ENCODE measurements at regions not wholly inside any gene's neighbourhood (a gene's known extent, or its start where the extent isn't known, plus 50 kb on each side); places are given as distances from the start of the nearest gene placed in this dataset.

DNA sequence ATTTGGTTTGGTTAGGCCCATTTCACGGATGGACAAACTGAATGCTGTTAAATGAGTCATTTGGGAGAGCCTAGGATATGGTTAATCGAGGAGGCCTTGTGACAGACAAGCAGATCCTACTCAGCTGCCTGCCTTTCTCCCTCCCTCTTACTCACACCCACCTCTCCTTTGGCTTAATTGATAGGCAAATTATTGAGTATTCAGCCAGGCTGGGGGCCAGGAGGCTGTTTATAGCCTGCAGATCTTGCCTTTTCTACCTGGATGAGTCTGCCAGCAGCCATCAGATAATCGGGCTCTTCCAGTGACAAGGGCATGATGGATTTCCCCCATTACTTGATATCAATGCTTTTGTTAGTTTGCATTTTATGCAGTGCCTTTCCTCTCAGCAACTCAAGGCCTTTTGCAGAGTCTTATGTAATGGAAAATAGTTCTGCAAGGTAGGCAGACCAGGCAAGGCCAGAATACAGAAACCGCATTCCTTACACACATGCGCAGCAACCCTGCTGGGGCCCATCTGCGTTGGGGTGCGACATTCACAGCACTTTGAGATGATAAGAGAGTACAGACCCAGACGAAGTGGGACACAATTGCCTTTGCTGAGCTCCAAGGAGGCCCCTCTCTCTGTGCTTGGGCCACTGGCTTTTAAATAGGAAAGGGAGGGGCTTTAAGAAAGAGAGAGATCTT is 96.2 kb upstream of the ATP6AP2 start:
- no peak for DNase-seq

DNA sequence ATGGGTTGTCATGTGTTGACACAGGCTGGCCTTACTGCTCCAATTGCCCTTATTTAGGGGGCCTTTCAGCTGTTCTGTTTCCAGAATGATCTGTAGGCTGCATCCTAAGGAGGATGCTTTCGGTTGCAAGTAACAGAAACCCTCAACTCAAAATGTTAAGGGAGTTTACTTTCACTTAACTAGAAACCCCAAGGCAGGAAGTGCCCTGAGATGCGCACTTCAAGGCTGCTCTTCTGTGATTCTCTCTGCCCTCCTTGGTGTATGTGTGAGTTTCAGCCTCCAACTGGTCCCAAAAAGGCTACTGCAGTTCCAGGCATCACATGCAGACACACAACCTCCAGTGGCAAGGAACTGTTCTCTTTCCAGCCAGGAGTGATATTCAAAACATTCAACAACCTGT is 97.3 kb upstream of the ATP6AP2 start:
- no peak for DNase-seq

DNA sequence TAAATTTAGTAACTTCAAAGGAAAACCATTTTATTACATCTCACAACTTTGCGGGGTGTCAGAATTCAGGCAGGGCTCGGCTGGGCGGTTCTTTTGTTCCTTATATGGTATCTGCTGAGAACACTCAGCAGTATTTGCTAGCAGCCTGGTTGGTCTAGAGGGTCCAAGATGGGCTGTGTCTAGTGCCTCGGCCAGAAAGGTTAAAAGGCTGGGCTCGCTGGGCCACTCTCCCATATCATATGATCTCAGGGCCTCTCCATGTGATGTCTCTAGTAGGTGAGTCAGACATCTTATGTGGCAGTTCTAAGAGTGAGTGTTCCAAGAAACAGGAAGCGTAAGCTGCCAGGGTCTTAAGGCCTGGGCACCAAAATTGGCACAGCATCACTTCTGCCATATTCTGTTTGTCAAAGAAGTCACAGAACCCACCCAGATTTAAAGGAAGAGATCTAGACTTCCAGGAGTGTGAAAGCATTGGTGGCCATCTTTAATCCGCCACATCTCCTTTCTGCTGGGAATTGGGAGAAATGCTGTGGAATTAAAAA is 100.9 kb upstream of the ATP6AP2 start:
- DNase-seq: no peak

DNA sequence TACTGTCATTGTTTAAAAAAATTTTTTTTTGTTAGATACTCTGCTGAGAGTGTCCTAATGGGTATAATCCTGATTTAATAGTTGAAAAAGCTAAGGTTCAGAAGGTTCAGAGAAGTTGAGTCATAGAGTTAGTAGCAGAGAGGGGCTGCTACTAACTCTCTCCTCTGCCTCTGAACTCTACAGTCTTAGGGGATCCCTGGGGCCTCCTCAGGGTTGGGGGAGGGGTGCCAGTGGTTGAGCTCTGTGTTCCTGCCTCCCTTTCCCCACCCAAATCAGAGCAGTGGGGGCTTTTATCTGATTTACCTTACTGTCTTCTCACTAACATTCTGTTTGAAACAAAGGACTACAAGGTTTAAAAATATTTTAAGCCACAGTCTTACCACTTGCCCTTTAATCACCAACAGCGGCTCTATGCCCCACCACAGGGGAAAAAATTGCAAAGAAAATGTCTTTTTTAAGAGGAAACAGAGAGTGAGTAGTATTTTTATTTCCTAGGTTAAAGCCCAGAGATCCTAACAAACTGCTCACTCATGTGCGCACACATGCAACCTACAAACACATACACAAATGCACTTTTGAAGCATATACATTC is 102.2 kb upstream of the ATP6AP2 start:
- no peak for DNase-seq

DNA sequence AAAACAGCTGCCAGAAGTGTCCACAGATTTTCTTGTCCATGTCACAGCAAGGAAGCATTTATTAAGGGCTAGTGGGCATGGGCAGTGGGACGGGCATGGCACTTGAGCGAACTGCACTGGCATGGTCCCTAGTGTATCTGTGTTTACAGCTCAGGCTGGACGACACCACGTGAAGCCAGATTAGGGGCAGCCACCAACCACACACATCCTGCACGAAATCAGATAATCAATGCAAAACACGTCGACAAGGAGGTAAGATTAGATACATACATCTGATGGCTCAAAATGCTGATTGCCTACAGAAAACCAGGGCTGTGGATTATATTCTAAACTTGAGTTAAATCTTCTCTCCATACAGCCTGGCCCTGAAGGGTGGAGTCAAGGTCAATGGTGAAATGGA is 103.8 kb upstream of the ATP6AP2 start:
- no peak for DNase-seq

DNA sequence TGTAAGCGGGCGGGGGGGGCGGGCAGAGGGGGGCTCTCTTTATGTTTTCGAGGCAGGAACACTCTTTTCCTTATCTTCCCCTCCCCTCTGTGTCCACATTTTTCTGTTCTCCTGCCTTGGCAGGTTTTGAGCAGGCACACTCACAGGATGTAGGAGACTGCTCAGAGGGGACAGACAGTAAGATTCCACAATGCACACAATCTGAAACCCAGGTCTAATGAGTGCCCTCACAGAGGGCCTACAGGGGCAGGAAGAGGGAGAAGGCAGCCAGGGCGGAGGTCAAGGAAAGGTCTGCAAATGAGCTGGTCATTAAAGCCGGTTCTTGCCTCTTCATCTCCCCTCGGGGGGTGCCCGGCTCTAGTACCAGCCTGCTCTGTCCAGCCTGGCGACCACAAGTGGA is 106.1 kb upstream of the ATP6AP2 start:
- no peak for DNase-seq

DNA sequence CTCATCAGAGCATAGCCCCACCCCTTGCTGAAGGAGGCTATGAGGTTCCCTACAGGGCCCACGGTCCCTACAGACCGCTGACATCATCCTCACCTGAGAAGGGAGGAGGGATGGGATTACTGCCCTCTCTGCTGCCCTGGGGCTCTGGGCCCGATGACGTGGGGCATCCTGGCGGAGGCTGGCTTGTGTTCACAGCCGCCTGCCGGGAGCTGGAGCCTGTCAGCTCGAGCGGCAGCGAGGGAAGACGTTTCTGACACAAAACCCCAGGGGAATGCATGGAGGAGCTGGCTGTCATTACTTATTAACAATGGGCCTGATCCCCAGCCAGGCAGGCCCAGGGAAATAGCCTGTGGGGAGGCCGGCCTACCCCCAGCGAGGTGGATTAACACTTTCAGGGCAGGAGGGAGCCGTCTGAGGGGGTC is 106.6 kb upstream of the ATP6AP2 start:
- DNase-seq: no peak

DNA sequence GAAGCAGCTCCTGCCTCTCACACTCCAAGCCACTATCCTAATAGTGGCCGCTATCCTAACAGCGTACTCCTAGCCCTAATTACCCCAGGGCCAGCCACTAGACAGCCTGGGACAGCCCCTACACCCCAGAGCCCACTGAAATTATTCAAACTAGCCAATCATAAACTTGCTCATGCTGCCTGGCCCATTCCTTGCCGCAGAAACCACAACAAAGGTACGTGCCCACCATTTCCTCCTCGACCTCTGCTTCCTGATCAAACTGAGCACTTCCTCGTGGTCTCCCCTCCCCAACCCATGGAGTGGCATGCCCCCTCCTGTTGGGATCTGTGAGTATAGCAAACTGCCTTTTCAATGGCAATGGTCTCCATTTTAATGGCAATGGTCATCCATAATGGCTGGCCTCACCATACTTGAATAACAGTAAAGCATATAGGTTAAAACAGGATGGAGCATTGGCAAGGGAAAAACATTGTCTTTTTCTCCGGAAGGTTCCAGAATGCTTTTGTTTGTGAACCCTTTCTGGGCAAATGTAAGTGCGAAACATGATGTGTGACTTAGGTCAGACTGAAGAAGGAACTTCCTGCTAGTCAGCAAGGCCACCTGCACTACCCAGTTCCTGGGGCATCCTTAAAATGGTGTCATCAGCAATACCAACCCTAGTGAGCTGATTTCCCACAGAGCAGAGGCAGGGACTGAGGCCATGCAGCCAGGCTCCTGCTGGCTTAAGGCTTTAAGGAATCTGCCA is 107.1 kb upstream of the ATP6AP2 start:
- DNase-seq: no peak

DNA sequence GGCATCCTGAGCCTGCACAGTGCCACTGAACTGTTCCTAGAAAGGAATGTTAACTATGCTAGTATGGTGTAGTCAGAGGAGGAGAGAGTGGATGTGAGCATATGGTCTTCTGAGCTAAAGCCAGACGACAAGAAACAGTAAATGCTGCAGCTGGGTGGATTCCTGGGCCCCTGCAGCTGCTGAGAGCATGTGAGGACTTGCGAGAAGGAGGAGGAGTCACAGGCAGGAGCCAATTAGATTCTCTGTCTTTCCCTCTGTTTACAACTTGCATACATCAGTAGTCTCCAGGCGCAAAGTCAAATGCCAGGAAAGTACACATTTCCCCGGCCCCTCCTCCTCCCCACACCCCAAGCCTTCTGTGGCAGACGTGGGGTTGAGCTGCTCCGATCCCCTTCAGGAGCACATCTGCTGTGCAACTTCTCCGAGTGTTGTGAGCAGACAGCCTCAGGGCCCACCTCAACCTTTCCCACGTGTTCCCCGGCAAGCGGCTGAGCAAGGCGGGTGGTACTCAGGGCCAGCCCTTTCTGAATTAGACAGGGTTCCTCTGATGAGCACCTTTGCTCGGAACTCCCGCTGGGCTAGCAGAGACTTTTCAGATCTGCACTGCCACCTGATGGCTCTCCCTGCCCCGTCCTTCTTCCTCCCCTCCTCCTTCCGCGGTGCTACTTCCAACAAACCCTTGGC is 108.7 kb upstream of the ATP6AP2 start:
- DNase-seq: peak; percentile 49

DNA sequence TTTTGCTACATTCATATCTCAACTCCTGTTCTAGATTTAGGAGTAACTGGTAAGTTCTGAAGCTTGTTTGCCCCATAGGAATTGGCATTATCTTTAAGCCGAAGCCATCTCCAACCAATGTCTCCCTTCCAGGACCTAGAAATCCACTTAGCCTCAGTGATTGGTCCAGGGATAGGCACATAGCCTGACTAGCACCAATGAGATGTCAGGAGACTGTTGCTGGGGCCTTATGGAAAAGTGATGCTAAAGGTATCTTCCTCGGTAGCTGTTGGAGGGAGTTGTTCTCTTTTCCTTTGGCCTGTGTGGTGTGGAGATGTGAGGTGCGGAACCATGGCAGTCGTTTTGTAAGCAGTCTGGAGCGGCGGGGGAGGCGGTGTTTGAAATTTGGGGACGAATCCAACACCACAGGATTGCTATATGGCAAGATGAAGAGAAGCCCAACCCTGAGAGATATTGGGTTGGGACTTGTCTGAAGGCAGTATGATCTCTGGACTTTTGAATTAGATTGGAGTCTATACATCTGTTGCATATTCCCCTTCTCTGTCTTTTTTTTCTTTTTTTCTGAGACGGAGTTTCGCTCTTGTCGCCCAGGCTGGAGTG is 109.8 kb upstream of the ATP6AP2 start:
- no peak for DNase-seq

DNA sequence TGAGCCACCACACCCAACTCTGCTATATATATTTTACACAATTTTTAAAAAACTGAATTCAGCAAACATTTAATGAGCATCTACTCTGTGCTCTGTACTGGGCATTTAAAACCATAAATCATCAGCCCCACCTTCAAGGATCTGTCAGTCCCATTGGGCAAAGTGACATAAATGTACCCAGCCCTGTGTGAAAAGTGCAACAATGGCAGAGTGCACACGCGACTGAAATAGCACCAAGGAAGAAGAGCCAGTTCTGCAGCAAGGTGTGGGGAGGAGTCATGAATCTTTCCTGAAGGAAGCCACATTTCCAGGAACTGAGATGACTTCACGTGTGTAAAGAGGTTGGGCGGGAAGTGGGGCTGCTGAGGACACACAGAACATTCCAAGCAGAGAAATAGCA is 111.5 kb upstream of the ATP6AP2 start:
- DNase-seq: no peak

DNA sequence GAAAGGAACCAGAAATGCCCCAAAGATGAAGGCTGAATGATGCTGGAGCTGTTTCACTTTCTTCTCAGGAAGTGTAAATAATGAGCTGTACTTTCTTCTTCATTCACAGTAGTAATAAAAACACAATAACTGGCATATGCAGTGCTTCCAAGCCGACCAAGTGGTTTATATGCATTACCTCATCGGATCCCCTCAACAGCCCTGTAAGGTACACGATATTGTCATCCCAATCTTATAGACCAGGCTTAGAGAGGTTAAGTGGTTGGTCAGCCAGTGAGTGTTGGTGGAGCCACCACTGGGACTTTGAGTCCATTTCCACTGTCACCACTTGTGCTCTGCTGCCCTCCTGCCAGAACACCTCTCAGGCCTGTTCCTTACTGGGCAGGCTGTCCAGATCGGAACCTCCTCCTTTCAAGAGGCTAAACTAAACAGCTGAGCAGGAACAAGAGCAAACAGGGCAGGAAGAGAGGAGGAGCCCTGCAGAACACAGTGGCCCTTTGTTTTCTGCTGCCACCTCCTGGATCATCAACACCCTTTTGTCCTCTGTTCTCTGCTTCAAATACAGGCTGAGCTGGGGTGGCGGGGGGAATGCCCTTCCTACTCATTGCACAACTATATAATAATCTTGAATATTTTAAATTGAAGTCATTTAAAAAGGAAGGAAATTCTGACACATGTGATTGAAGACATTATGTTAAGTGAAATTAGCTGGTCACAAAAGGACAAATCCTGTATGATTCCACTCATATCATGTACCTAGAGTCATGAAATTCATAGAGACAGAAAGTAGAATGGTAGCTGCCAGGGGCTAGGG is 112.5 kb upstream of the ATP6AP2 start:
- DNase-seq: peak; percentile 59

DNA sequence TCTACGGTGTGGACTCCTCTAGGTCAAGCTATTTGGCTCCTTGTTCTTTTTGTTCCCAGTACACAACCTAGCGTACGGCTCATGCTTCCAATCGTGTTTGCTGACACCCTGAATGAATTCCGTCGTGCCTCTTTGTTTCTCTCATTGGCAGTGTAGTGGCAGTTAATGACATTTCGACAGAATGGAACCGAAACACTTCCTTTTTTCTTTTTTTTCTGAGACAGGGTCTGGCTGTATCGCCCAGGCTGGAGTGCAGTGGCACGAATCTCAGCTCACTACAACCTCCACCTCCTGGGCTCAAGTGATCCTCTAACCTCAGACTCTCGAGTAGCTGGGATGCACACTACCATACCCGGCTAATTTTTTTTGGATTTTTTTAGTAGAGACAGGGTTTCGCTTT is 113.3 kb upstream of the ATP6AP2 start:
- DNase-seq: no peak

DNA sequence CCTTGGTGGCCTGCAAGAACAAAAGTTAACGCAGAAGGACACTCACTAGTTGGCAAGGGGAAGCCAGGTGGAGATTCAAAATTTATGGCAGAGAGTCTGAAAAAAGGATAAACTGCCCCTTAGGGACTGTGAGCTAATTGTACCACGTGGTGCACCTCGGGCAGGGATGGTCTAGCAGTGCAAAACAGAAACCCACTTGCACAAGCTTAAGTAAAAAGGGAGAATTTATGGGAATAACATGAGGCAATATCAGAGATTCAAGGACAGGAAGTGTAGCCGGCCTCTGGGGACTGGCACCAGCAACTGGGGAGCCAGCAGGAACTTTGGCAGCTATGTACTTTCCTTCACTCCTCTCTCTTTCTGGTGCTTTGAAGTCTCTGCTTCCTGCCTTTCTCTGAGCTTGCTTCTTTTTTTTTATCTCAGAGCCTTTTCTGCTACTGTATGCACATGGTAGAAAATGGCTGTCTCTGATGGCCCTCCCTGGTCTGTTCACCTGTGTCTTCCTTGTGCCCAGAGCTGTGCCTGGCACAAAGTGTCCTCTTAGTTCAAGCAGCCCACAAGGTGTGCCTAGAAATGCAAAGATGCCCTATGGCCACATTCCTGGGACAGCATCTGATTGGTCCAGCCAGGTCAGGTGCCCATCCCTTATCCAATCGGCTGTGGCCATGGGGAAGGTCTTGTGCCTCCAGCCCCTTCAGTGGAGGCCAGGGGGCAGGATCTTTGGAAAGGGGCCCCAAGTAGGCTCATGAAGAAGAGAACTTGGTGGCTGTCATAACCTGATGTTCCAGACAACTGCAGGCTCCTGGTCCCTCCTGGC is 114.8 kb upstream of the ATP6AP2 start:
- no peak for DNase-seq

DNA sequence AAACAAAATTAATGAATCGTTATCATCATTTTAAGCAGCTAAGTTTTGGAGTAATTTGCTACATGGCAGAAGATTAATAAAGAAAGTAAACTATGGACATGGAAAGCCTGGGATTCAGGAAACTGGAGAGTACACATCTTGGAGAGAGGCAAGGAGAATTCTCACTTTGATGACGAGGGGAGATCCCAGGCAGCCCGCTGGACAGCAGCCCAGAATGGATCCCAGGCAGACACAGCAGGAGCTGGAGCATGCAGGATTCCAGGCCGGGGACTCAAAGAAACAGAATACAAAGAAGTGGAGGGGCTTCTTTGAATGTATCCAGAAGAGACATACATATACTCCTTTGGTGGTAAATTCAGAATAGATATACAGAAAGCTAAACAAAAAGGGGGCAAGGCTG is 118.0 kb upstream of the ATP6AP2 start:
- DNase-seq: no peak

DNA sequence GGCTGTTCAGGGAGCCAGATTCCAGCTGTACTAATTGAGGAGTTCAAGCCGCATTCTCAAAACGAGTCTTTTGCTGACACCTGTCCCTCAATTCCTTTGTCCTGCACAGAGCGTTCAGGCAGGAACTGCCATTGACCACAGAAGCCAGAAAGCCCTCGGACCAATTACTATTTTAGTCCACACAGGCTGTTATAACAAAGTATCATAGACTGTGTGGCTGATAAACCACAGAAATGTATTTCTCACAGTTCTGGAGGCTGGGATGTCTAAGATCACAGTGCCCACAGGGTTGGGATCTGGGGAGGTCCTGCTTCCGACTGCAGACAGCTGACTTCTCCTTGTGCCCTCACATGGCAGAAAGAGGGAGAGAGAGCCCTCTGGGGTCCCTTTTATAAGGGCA is 119.8 kb upstream of the ATP6AP2 start:
- no peak for DNase-seq

DNA sequence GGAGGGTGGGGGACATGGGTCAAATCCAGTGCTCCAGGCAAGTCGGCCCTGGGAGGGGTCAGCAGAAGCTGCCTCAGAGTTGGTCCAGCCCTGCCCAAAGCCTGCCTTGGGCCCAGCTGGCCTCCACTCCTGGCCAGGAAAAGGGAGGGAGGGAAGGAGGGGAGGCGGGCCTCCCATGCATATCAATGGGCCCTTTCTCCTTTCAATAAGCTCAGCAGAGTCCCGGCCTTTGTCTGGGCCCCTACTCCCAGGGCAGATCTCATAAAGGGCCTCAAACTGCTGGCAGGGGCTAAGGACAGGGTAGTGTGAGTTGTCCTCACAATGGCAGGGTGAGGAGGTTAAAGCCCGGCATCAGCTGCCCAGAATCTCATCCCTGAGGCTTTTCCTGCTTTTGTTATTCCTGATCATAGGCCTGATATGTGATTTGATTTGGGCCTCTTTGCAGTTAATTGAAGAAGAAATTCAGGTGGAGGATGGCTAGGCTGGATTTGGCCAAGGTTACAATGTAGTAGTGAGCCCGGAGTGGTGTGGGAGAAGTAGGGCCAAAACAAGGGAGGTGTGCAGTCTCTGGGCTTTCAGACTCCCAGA is 121.1 kb upstream of the ATP6AP2 start:
- no peak for DNase-seq

DNA sequence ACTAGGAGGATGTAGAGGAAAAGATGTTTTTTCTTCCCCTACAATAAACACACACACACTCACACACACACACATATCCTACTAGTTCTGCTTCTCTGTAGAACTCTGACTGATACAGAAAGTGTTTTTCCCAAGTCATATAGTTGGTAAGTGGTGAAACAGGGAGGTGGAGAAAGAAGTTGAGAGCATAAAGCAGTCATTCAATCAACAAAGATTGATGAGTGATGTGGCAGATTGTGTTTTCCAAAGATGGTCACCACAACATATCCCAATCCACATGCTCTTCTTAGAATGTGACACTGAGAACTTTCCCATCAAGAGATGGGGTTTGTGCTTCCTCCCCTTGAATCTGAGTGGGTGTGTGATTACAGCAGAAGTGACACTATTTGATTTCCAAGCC is 123.4 kb upstream of the ATP6AP2 start:
- DNase-seq: no peak

DNA sequence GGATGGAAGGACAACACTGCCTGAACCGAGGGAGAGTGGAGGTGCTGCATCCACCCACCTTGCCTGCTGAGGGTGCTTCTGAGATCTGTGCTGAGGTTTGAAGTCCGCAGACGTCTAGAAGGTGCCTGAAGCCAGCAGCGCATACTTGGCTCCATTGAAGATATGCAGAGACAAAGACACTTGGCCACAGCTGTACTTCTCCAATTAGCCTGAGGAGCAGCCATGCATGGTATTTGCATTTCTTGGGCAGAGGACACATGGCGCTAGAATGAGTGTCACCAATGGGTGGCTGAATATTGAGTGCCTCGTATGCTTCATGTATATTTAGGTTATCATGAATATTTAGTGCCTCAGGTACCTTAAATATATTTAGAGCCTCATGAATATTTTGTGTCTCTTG is 128.7 kb upstream of the ATP6AP2 start:
- DNase-seq: no peak

DNA sequence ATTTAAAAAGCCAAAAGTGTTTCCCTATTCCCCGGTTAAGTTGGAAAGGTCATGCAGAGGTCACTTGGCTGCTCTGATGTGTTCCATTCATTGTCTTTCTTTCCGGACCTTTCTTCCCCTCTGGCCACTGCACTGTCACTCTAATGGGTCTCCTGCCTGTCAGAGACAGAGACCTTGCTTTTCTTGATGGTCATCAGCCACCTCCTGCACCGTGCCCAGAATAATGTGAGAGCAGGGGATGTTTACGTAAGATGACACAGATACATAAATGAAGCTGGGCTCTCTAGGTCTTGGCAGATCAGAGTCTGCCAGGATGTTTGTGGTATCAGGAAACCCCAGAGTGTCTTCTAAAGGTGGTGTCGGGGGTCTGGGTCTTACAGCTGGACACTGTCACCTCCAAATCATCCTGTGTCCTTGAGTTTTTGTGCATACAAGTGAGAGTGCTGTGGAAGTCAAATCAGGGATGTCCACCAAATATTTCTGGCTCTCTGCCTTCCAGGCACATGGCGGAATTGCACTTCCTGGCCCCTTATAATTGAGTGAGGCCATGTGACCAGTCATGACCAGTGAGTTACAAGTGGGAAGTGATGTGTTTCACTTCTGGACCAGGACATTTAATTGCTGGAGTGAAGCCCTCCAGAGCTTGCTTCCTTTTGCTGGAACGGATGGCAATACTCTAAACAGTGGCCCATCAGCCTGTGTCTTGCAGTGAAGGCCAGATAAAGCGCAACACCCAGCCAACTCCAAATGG is 130.6 kb upstream of the ATP6AP2 start:
- DNase-seq: no peak
